ENCODE measurements at regions not wholly inside any gene's neighbourhood (a gene's known extent, or its start where the extent isn't known, plus 50 kb on each side); places are given as distances from the start of the nearest gene placed in this dataset.

- TF ChIP-seq, protein P1, sequence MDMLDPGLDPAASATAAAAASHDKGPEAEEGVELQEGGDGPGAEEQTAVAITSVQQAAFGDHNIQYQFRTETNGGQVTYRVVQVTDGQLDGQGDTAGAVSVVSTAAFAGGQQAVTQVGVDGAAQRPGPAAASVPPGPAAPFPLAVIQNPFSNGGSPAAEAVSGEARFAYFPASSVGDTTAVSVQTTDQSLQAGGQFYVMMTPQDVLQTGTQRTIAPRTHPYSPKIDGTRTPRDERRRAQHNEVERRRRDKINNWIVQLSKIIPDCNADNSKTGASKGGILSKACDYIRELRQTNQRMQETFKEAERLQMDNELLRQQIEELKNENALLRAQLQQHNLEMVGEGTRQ (IDR thresholded peaks at IDR 0.05; ENCODE audit: low read depth, low read length), result no peak
- TF ChIP-seq POLR2A (IDR thresholded peaks at IDR 0.05; ENCODE audit: low read depth, low read length) (no peak), MXI1 (IDR thresholded peaks at IDR 0.05; ENCODE audit: borderline replicate concordance, low read depth, low read length) (no peak), RFX5 (IDR thresholded peaks at IDR 0.05; ENCODE audit: low read depth, low read length) (no peak), BHLHE40 (IDR thresholded peaks at IDR 0.05; ENCODE audit: low read depth, low read length) (no peak), CEBPB (IDR thresholded peaks at IDR 0.05; ENCODE audit: low read depth, low read length) (no peak), RAD21 (IDR thresholded peaks at IDR 0.05; ENCODE audit: low read length) (no peak), MAZ (IDR thresholded peaks at IDR 0.05; ENCODE audit: borderline replicate concordance, low read depth, low read length) (no peak), SMC3 (IDR thresholded peaks at IDR 0.05; ENCODE audit: low read depth, low read length) (no peak), RCOR1 (IDR thresholded peaks at IDR 0.05; ENCODE audit: insufficient replicate concordance, low read length) (no peak), MAFK (IDR thresholded peaks at IDR 0.05; ENCODE audit: low read depth, low read length) (no peak), CHD1 (IDR thresholded peaks at IDR 0.05; ENCODE audit: low read depth, low read length) (no peak)
- TF ChIP-seq, protein P2, sequence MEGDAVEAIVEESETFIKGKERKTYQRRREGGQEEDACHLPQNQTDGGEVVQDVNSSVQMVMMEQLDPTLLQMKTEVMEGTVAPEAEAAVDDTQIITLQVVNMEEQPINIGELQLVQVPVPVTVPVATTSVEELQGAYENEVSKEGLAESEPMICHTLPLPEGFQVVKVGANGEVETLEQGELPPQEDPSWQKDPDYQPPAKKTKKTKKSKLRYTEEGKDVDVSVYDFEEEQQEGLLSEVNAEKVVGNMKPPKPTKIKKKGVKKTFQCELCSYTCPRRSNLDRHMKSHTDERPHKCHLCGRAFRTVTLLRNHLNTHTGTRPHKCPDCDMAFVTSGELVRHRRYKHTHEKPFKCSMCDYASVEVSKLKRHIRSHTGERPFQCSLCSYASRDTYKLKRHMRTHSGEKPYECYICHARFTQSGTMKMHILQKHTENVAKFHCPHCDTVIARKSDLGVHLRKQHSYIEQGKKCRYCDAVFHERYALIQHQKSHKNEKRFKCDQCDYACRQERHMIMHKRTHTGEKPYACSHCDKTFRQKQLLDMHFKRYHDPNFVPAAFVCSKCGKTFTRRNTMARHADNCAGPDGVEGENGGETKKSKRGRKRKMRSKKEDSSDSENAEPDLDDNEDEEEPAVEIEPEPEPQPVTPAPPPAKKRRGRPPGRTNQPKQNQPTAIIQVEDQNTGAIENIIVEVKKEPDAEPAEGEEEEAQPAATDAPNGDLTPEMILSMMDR (conservative IDR thresholded peaks at IDR 0.05; ENCODE audit: low read depth, low read length), result no peak
Observed at GRCh38 chr6:131510094-131510493, 62.9 kb upstream of the ARG1 start.
